ENCODE measurements at regions not wholly inside any gene's neighbourhood (a gene's known extent, or its start where the extent isn't known, plus 50 kb on each side); places are given as distances from the start of the nearest gene placed in this dataset.

DNA sequence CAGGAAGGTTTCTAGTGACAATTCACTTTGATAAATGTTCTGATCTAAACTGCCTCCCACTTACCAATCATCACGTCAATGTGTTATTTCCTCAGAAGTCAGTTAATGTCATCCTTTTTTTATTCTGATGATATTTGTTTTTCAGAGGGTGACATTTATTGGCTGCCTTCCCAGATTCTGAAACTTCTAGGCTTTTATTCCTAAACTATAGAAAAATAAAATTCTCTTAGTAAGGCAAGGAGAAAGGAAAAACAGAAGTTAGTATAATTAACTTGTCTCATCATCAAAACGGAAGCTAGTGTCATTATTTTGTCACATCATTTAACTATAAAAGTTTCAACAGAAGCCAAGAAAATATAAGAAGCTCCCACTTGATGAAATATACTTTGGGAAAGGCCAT, 100.0 kb upstream of the C3orf80 start:
- Histone ChIP-seq H3K9ac (ENCODE audit: low read depth in 1 of 2, low read length in 2 of 2) (no peak overlapping the region), H3K4me3 (ENCODE audit: low read depth in 1 of 3, low read length in 3 of 3) (no peak overlapping the region), H3K9me3 (ENCODE audit: control insufficient read depth in 4 of 4, low read length in 3 of 4) (no peaks in the 10 kb centered on the region), H3K27ac (ENCODE audit: low read depth in 1 of 2, low read length in 2 of 2) (no peak overlapping the region), H3K27me3 (ENCODE audit: control insufficient read depth in 4 of 4, insufficient read depth in 4 of 4, low read length in 3 of 4) (peaks cover 0 to 4% (median 0%) of the 10 kb centered on the region in 4 donors), H3K4me1 (ENCODE audit: control insufficient read depth in 4 of 4, insufficient read depth in 4 of 4, low read length in 3 of 4) (no peaks in the 10 kb centered on the region), H3K36me3 (ENCODE audit: control insufficient read depth in 4 of 4, insufficient read depth in 3 of 4, low read depth in 1 of 4, low read length in 3 of 4) (no peaks in the 10 kb centered on the region)
- 34% methylated on average over 2 of the region's 2 CpGs for WGBS
- no peak for DNase-seq (ENCODE audit: low spot score)
- no peak for TF ChIP-seq HNF4G (IDR thresholded peaks at IDR 0.05)
- TF ChIP-seq, protein P1, sequence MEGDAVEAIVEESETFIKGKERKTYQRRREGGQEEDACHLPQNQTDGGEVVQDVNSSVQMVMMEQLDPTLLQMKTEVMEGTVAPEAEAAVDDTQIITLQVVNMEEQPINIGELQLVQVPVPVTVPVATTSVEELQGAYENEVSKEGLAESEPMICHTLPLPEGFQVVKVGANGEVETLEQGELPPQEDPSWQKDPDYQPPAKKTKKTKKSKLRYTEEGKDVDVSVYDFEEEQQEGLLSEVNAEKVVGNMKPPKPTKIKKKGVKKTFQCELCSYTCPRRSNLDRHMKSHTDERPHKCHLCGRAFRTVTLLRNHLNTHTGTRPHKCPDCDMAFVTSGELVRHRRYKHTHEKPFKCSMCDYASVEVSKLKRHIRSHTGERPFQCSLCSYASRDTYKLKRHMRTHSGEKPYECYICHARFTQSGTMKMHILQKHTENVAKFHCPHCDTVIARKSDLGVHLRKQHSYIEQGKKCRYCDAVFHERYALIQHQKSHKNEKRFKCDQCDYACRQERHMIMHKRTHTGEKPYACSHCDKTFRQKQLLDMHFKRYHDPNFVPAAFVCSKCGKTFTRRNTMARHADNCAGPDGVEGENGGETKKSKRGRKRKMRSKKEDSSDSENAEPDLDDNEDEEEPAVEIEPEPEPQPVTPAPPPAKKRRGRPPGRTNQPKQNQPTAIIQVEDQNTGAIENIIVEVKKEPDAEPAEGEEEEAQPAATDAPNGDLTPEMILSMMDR (IDR thresholded peaks at IDR 0.05; ENCODE audit: low read depth, low read length, missing input control): no peak
- no peak for TF ChIP-seq NR2F2 (IDR thresholded peaks at IDR 0.05)
- TF ChIP-seq, protein P2, sequence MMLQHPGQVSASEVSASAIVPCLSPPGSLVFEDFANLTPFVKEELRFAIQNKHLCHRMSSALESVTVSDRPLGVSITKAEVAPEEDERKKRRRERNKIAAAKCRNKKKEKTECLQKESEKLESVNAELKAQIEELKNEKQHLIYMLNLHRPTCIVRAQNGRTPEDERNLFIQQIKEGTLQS (IDR thresholded peaks at IDR 0.05): no peak
- TF ChIP-seq, protein P3, sequence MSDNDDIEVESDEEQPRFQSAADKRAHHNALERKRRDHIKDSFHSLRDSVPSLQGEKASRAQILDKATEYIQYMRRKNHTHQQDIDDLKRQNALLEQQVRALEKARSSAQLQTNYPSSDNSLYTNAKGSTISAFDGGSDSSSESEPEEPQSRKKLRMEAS (IDR thresholded peaks at IDR 0.05): no peak

DNA sequence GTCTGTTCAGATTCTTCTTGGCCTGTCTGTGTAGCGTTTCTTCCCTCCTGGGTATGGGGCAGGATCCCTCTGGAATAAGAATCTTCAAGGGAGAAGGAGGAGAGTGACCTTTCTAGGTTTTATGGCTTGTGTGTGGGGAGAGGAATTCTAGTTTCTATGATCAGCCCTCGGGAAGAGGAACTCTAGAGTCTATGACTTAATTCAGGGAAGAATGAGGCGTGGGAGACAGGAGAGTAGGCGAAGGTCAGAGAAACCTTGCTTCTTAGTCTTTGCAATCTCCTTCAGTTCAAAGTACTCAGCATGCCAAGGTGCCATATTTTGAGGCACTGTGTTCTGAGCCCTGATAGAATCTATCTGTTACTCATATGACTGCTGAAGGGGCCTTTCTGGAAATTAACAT, 99.2 kb upstream of the C3orf80 start:
- H3K27ac ChIP-seq (ENCODE audit: low read depth in 1 of 2, low read length in 2 of 2): no peak overlapping the region
- H3K36me3 ChIP-seq (ENCODE audit: control insufficient read depth in 4 of 4, insufficient read depth in 3 of 4, low read depth in 1 of 4, low read length in 3 of 4): no peaks in the 10 kb centered on the region
- no peak overlapping the region for H3K4me3 ChIP-seq (ENCODE audit: low read depth in 1 of 3, low read length in 3 of 3)
- TF ChIP-seq TAF1 (conservative IDR thresholded peaks at IDR 0.05): no peak
- TF ChIP-seq RXRA (IDR thresholded peaks at IDR 0.05): no peak
- TF ChIP-seq YY1 (IDR thresholded peaks at IDR 0.05): no peak
- no peak for TF ChIP-seq JUND (IDR thresholded peaks at IDR 0.05)
- no peak for TF ChIP-seq GABPA (IDR thresholded peaks at IDR 0.05 in 1 of 2, conservative IDR thresholded peaks at IDR 0.05 in 1 of 2)
- TF ChIP-seq RAD21 (IDR thresholded peaks at IDR 0.05): no peak
- TF ChIP-seq, protein P1 (IDR thresholded peaks at IDR 0.05; ENCODE audit: low read depth, low read length, missing input control): no peak
- TF ChIP-seq, protein P3 (IDR thresholded peaks at IDR 0.05): no peak
- TF ChIP-seq, protein P4, sequence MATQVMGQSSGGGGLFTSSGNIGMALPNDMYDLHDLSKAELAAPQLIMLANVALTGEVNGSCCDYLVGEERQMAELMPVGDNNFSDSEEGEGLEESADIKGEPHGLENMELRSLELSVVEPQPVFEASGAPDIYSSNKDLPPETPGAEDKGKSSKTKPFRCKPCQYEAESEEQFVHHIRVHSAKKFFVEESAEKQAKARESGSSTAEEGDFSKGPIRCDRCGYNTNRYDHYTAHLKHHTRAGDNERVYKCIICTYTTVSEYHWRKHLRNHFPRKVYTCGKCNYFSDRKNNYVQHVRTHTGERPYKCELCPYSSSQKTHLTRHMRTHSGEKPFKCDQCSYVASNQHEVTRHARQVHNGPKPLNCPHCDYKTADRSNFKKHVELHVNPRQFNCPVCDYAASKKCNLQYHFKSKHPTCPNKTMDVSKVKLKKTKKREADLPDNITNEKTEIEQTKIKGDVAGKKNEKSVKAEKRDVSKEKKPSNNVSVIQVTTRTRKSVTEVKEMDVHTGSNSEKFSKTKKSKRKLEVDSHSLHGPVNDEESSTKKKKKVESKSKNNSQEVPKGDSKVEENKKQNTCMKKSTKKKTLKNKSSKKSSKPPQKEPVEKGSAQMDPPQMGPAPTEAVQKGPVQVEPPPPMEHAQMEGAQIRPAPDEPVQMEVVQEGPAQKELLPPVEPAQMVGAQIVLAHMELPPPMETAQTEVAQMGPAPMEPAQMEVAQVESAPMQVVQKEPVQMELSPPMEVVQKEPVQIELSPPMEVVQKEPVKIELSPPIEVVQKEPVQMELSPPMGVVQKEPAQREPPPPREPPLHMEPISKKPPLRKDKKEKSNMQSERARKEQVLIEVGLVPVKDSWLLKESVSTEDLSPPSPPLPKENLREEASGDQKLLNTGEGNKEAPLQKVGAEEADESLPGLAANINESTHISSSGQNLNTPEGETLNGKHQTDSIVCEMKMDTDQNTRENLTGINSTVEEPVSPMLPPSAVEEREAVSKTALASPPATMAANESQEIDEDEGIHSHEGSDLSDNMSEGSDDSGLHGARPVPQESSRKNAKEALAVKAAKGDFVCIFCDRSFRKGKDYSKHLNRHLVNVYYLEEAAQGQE (IDR thresholded peaks at IDR 0.05): no peak
- TF ChIP-seq SP1 (IDR thresholded peaks at IDR 0.05): no peak
- 71% methylated on average over 4 of the region's 4 CpGs for WGBS
- no peak for DNase-seq (ENCODE audit: low spot score)
- peaks cover 0 to 4% (median 0%) of the 10 kb centered on the region in 4 donors for H3K27me3 ChIP-seq (ENCODE audit: control insufficient read depth in 4 of 4, insufficient read depth in 4 of 4, low read length in 3 of 4)
- no peaks in the 10 kb centered on the region for H3K4me1 ChIP-seq (ENCODE audit: control insufficient read depth in 4 of 4, insufficient read depth in 4 of 4, low read length in 3 of 4)
- H3K9ac ChIP-seq (ENCODE audit: low read depth in 1 of 2, low read length in 2 of 2): no peak overlapping the region
- H3K9me3 ChIP-seq (ENCODE audit: control insufficient read depth in 4 of 4, low read length in 3 of 4): no peaks in the 10 kb centered on the region

Data from liver (tissue), 8 donors.